Activated CD4-positive, CD25-positive, alpha-beta regulatory T cell (primary cell): ENCODE measurements at regions not wholly inside any gene's neighbourhood (a gene's known extent, or its start where the extent isn't known, plus 50 kb on each side); places are given as distances from the start of the nearest gene placed in this dataset.

Experiments used
- DNase-seq, 4 experiments: peaks; one replicate each; lab custom pipeline; 2025; lab: John Stamatoyannopoulos, UW

DNA sequence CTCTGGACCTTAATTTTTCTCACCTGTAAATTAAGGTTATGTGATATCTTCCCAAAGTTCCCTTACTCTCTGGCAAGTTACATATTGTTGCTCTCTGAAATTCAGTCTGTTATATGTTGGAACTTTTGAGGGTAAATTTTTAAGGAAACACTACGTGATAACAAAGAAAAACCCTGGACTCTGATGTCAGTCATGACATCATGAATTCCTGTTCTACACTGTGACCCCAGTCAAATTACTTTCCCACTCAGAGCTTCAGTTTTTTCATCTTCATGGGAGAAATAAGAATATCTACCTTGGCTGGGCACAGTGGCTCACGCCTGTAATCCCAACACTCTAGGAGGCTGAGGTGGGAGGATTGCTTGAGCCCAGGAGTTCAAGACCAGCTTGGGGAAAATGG is 164.6 kb upstream of the RALGAPA2 start:
- no peak for DNase-seq

DNA sequence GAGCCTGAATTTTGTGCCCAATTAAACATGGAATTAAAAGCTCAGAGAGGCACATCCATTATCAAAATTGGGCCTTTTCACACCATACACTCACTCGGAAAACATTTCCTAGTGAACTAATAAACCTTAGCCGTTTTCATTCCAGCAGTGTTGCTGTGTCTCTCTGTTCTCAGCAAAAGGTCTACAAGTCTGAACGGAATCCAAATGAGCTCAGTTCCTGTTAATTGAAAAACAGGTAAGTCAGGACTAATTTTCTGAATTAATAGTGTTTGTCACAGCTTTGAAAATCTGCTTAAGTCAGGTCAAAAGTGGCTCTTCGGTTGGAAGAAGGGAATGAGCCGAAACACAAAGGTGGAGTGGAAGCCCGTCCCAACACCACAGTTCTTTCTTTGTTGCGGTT is 163.3 kb upstream of the RALGAPA2 start:
- DNase-seq, result no peak

DNA sequence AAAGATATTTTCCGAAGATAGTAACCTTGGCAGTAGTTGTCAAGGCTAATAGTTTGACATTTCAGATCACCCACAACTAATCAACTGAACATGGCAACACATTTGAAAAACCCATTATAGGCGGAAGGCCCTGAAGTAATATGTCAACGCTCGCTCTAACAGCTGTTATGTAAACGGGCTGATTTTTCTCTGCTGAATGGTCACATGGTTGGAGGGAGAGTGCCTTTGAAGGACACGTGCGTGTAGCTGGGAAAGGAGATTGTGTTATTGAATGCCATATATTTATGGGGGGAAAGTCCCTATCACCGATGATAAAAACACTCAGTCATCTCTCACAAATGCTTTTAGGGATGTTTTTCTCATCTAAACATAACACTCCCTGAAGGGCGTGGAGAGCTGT is 160.0 kb upstream of the RALGAPA2 start:
- no peak for DNase-seq

GRCh38 chr20:20869161-20869775 is 156.8 kb upstream of the RALGAPA2 start:
- no peak for DNase-seq

DNA sequence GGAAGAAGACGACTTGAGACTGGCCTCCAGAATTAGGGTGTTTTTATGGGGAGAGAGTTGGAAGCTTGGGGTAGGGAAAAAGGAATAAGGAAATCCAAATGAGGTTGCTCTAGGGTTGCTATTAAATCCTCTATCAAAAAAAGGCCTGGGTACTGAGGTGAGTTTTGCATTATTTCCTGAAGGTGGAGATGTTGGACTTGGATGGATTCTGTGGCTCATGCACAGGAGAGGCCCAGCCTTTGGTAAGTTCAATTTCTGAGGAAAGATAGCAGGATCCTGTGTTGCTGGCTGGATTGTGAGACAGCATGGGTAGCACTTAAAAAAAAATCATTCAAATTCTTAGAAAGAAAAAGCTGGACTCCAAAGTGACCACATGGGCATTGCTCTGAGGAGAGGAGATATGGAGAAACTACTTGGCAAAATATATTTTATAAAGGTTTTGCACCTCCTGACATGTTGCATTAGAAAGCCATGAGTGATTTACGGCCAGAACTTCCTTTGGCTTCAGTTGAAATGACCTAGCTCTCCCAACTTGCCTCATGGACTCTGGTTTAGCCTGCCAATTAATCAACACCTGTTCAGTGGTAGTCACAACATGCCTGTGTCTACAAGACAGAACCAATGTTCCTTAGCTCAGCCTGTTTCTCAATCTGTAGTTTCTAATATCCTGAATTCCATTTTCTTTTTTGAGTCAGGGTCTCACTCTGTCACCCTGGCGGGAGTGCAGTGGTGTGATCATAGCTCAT is 152.1 kb upstream of the RALGAPA2 start:
- DNase-seq, result no peak

DNA sequence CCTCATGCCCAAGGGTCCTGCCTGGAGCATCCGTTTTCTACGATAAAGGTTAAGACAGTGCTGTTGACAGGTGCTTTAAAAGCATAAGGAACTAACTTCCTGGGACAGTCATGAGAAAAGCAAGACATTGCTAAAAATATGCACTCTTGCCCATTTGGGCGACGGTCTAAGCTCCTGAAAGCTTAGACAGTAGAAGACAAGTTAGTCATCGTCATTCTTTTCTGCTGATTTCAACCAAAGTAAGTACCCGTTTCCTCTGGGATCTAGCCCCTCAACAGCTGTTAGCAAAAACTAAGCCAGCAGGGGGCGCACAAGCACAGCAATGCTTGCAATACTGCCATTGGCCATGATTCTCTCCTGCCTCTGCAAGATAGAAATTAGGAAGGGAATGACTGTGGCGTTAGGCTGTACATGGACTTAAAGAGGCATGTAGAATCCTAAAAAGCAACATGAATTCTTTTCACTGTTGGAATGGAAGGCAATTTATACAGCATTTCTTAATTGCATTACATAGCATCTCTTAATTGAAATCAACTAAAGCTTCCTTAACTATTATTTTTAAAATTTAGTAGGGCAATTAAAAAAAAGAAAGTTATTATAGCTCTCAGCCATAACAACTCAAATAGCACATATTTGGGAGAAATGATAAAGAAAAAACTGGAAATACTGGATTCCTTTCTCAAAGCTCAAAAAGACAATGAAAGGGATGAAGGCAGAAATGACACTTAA is 147.8 kb upstream of the RALGAPA2 start:
- peak; percentile 62 to 92 (median 70) for DNase-seq

DNA sequence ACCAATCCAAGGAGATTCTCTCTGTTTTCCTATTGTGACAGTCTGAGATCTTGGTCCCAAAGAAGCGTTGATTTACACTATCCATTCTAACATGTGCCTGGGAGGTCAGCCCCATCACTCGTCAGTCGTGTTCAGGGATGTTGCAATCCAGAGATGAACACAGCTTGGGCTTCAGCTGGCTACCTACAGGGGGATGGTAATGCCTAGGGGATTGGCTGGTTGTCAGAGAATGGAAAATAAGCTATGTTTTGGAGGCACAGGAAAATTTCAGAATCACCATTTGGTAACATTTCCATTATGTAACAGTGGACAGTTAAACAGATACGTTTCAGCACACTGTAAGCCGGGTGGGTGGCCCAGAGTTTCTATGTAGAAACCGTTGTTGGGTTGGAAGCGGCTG is 147.1 kb upstream of the RALGAPA2 start:
- DNase-seq, result no peak

DNA sequence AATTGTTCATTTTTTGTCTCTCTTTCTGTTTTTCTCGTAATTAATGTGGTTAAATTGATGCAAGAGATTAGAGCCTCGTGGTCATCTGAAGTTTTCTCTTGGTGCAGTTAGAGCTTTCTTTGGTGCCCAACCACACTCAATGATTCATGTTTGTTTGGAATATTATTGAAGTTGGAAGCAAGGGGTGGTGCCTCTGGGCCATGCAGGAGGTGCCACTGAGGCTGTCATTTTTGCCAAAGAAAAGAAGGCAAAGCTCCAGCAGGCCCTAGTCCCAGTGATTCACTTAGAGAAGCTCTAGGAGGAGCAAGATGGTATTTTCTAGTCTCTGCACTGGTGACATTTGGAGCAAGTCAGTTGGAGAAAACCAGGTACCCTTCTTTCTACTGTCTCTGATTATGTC is 144.5 kb upstream of the RALGAPA2 start:
- no peak for DNase-seq

GRCh38 chr20:20856306-20856705 is 143.9 kb upstream of the RALGAPA2 start:
- no peak for DNase-seq

GRCh38 chr20:20851385-20851784 is 138.9 kb upstream of the RALGAPA2 start:
- DNase-seq, result no peak

- DNase-seq, result no peak
These were observed 138.0 kb upstream of the RALGAPA2 start for GRCh38 chr20:20850407-20850806.

- no peak for DNase-seq
These were observed 136.7 kb upstream of the RALGAPA2 start for GRCh38 chr20:20849161-20849560.

DNA sequence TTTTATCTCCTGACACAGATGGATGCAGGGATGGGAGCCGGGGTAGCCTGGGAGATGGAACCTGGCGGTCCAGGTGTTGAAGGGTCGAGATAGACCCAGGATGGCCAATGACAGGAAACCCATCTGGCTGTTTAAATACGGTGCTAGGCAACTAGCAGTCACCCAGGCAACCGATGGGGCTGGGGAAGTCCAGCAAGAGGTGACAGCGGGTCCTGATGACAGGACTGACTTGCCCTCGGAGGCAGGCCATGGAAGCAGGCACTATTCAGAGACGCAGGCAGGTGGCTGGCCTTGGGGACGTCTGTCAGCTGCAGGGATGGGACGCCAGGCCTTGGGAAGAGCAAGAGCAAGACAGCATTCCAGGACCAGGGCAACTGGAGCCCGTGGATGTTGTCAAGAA is 135.4 kb upstream of the RALGAPA2 start:
- no peak for DNase-seq

- no peak for DNase-seq
These were observed 131.5 kb upstream of the RALGAPA2 start for GRCh38 chr20:20843982-20844381.

DNA sequence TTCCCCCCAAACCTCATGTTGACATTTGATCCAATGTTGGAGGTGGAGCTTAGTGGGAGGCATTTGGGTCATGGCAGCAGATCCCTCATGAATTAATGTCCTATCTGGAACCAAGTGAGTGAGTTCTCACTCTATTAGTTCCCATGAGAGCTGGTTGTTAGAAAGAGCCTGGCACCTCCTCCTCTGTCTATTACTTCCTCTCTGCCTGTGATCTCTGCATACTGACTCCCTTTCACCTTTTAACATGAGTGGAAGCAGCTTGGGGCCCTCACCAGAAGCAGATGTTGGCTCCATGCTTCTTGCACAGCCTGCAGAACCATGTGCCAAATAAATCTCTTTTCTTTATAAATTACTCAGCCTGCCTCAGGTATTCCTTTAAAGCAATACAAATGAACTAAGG is 127.3 kb upstream of the RALGAPA2 start:
- no peak for DNase-seq

- peak in 1 of 4 experiments; percentile 1 for DNase-seq
These were observed 125.2 kb upstream of the RALGAPA2 start for GRCh38 chr20:20837574-20838021.

- no peak for DNase-seq
These were observed 124.4 kb upstream of the RALGAPA2 start for GRCh38 chr20:20836836-20837235.

- no peak for DNase-seq
These were observed 123.5 kb upstream of the RALGAPA2 start for GRCh38 chr20:20835897-20836296.

DNA sequence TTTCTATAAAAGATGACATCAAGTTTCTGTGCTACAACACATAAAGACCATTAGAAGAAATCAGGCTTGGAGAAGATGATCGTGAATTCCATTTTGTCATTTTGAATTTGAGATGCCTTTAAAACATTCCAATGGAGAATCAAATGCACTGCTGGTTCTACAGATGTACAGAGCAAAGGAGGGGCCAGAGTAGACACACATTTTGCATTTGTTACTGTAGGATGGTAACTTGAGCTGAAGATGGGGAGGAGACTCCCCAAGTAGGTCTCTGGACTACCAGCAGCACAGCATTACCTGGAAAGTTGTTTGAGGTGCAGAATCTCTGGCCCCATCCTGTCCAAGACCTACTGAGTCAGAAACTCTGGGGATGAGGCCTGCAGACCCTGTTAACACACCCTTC is 121.6 kb upstream of the RALGAPA2 start:
- no peak for DNase-seq

- DNase-seq, result no peak
These were observed 120.3 kb upstream of the RALGAPA2 start for GRCh38 chr20:20832715-20833114.

DNA sequence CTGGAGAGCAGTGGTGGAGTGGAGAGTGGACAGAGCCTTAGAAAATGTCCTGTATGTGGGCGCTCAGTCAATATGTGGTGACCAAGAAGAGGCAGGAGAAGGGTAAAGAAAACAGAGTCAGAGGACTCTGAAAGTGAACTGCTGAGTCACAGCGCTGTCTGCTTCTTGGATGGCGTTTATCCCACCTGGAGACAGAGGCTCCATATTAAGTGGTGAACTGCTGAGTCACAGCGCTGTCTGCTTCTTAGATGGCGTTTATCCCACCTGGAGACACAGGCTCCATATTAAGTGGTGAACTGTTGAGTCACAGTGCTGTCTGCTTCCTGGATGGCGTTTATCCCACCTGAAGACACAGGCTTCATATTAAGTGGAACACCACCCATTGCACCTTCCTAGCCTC is 119.3 kb upstream of the RALGAPA2 start:
- DNase-seq, result no peak

DNA sequence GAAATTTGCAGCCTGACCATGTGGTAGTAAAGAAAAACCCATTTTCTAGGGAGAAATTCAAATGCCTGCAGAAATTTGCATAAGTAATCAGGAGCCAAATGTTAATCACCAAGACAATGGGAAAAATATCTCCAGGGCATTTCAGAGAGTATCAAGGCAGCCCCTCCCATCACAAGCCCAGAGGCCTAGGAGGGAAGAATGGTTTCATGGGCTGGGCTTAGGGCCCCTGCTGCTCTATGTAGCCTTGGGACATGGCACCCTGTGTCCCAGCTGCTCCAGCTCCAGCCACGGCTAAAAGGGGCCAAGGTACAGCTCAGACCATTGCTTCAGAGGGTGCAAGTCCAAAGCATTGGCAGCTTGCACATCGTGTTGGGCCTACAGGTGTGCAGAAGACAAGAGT is 117.2 kb upstream of the RALGAPA2 start:
- no peak for DNase-seq

GRCh38 chr20:20827992-20828597 is 115.7 kb upstream of the RALGAPA2 start:
- no peak for DNase-seq
